HG03025 (cell line): ENCODE measurements at regions not wholly inside any gene's neighbourhood (a gene's known extent, or its start where the extent isn't known, plus 50 kb on each side); places are given as distances from the start of the nearest gene placed in this dataset.

Experiments
- ATAC-seq: cut with Tn5 transposase; IDR thresholded peaks from one replicate; pipeline ENCODE4 v1.9.1; 2021; ENCODE audit warnings: mild to moderate bottlenecking, moderate library complexity; ENCODE audit not compliant: unreplicated experiment, low FRiP score

GRCh38 chr18:33987206-33987605 lies 237.5 kb downstream of the NOL4 start:
- ATAC-seq, result no peak

- no peak for ATAC-seq
These were observed 241.6 kb downstream of the NOL4 start for GRCh38 chr18:33983126-33983525.

- no peak for ATAC-seq
These were observed 264.3 kb downstream of the NOL4 start for GRCh38 chr18:33960417-33960816.

- ATAC-seq, result no peak
These were observed 265.1 kb downstream of the NOL4 start for GRCh38 chr18:33959609-33960008.

- no peak for ATAC-seq
These were observed 267.0 kb downstream of the NOL4 start for GRCh38 chr18:33957707-33958106.

GRCh38 chr18:33951031-33951430 lies 273.7 kb downstream of the NOL4 start:
- ATAC-seq, result no peak

- no peak for ATAC-seq
These were observed 278.4 kb downstream of the NOL4 start for GRCh38 chr18:33946336-33946735.

- no peak for ATAC-seq
These were observed 280.2 kb downstream of the NOL4 start for GRCh38 chr18:33944493-33944892.

GRCh38 chr18:33937270-33937816 lies 287.4 kb downstream of the NOL4 start:
- ATAC-seq, result no peak

GRCh38 chr18:33934258-33934657 lies 290.5 kb downstream of the NOL4 start:
- ATAC-seq, result no peak

- no peak for ATAC-seq
These were observed 296.5 kb downstream of the NOL4 start for GRCh38 chr18:33928231-33928630.

- no peak for ATAC-seq
These were observed 300.1 kb downstream of the NOL4 start for GRCh38 chr18:33924576-33924975.

GRCh38 chr18:33923980-33924379 lies 300.7 kb downstream of the NOL4 start:
- no peak for ATAC-seq

GRCh38 chr18:33918571-33918970 lies 306.1 kb downstream of the NOL4 start:
- ATAC-seq, result no peak

- no peak for ATAC-seq
These were observed 308.5 kb downstream of the NOL4 start for GRCh38 chr18:33916200-33916599.

- no peak for ATAC-seq
These were observed 310.3 kb downstream of the NOL4 start for GRCh38 chr18:33914399-33914798.

- ATAC-seq, result no peak
These were observed 318.7 kb downstream of the NOL4 start for GRCh38 chr18:33906046-33906445.

- no peak for ATAC-seq
These were observed 322.7 kb downstream of the NOL4 start for GRCh38 chr18:33901894-33902512.

- ATAC-seq, result no peak
These were observed 322.6 kb downstream of the ASXL3 start for GRCh38 chr18:33900638-33901037.

GRCh38 chr18:33898427-33898826 lies 320.4 kb downstream of the ASXL3 start:
- no peak for ATAC-seq

GRCh38 chr18:33878213-33878612 lies 300.2 kb downstream of the ASXL3 start:
- ATAC-seq, result no peak

GRCh38 chr18:33875029-33875565 lies 297.1 kb downstream of the ASXL3 start:
- no peak for ATAC-seq
